ENCODE measurements at regions not wholly inside any gene's neighbourhood (a gene's known extent, or its start where the extent isn't known, plus 50 kb on each side); places are given as distances from the start of the nearest gene placed in this dataset.

DNA sequence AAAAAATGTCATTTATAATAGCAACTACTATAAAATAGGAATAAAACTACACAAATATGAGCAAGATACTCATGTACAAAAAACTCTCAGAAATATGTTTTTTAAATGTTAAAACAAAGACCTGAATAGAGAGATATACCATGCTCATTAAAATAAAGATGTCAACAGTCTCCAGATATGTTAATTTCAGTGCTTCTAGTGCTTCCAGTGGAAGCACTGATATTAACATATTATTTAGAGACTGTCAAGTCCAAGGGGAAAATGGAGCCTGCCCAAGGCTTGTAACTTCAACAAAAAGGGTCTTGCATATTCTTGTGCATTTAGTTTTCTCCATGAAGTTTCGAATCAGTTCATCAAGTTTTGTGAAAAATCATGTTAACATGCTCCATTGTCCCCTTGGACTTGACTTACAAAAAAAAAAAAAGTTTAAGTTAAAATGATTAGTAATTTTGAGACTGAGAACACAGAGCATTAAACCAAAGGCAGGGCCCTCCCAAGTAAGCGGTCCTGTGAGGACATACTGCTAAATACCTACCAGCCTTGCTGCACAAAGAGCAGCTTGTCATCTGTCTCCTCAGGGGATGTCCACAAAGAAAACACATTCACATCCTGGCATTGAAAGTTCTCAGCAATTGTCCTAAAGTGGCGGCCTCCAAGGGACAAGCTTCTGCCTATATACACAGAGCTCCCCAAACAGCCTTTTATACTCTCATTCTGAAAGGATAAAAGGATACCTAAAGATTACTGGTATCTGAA is 501.9 kb upstream of the CHAC2 start:
- TF ChIP-seq, protein P1, sequence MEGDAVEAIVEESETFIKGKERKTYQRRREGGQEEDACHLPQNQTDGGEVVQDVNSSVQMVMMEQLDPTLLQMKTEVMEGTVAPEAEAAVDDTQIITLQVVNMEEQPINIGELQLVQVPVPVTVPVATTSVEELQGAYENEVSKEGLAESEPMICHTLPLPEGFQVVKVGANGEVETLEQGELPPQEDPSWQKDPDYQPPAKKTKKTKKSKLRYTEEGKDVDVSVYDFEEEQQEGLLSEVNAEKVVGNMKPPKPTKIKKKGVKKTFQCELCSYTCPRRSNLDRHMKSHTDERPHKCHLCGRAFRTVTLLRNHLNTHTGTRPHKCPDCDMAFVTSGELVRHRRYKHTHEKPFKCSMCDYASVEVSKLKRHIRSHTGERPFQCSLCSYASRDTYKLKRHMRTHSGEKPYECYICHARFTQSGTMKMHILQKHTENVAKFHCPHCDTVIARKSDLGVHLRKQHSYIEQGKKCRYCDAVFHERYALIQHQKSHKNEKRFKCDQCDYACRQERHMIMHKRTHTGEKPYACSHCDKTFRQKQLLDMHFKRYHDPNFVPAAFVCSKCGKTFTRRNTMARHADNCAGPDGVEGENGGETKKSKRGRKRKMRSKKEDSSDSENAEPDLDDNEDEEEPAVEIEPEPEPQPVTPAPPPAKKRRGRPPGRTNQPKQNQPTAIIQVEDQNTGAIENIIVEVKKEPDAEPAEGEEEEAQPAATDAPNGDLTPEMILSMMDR (IDR thresholded peaks at IDR 0.05) = no peak
- Histone ChIP-seq H3K4me1 (ENCODE audit: control insufficient read depth in 1 of 2, low read depth in 2 of 2) (no peaks in the 10 kb centered on the region), H3K4me3 (no peak overlapping the region), H3K36me3 (no peaks in the 10 kb centered on the region), H3K27me3 (replicated peaks; ENCODE audit: insufficient read depth) (no peaks in the 10 kb centered on the region), H3K27ac (no peak overlapping the region), H3K9me3 (no peaks in the 10 kb centered on the region)
- ATAC-seq (ENCODE audit: insufficient number of reproducible peaks, low FRiP score, low read depth) (no peak), DNase-seq (ENCODE audit: low spot score) (no peak)

DNA sequence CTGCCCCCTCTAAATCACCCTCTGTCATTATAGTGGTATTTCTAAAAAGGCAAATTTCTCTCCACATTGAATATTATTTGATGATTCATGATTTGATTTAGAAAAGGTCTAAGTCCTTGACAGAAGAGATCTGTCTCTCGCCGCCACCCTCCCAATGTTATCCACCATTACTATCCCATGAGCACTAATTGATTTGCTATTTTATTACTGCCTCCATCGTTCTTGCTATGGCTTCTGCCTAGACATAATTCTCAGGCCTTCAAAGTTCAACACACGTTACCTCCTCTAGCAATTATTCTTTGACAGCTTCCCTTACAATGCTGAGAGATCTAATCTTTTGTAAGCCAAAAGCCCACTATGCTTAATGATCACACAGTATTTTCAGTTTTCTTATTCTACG is 507.0 kb upstream of the CHAC2 start:
- no peak overlapping the region for H3K27ac ChIP-seq
- ATAC-seq (ENCODE audit: insufficient number of reproducible peaks, low FRiP score, low read depth) = no peak
- no peak for DNase-seq (ENCODE audit: low spot score)
- H3K9me3 ChIP-seq = no peaks in the 10 kb centered on the region
- H3K4me3 ChIP-seq = no peak overlapping the region
- H3K36me3 ChIP-seq = no peaks in the 10 kb centered on the region
- TF ChIP-seq, protein P1 (IDR thresholded peaks at IDR 0.05) = no peak
- H3K27me3 ChIP-seq (replicated peaks; ENCODE audit: insufficient read depth) = no peaks in the 10 kb centered on the region
- no peaks in the 10 kb centered on the region for H3K4me1 ChIP-seq (ENCODE audit: control insufficient read depth in 1 of 2, low read depth in 2 of 2)

DNA sequence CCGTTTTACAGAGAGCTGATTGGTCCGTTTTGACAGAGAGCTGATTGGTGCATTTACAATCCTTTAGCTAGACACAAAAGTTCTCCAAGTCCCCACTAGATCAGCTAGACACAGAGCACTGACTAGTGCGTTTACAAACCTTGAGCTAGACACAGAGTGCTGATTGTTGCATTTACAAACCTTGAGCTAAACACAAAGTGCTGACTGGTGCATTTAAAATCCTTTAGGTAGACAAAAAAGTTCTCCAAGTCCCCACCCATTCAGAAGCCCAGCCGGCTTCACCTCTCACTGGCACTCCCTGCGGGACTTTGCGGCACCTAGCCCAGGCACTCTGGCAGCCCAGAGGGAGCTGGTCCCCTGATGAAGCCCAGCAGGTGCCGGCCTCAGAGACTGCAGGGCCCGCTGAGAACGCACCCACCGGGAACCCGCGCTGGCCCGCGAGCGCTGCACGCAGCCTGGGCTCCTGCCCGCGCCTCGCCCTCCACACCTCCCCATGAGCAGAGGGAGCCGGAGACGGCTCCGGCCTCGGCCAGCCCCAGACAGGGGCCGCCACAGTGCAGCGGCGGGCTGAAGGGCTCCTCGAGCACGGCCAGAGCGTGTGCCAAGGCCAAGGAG is 508.1 kb upstream of the CHAC2 start:
- H3K4me1 ChIP-seq (ENCODE audit: control insufficient read depth in 1 of 2, low read depth in 2 of 2) = no peaks in the 10 kb centered on the region
- DNase-seq (ENCODE audit: low spot score) (no peak), ATAC-seq (ENCODE audit: insufficient number of reproducible peaks, low FRiP score, low read depth) (no peak)
- no peaks in the 10 kb centered on the region for H3K9me3 ChIP-seq
- H3K36me3 ChIP-seq = no peaks in the 10 kb centered on the region
- H3K27me3 ChIP-seq (replicated peaks; ENCODE audit: insufficient read depth) = no peaks in the 10 kb centered on the region
- no peak overlapping the region for H3K27ac ChIP-seq
- H3K4me3 ChIP-seq = no peak overlapping the region
- TF ChIP-seq, protein P1 (IDR thresholded peaks at IDR 0.05) = no peak

DNA sequence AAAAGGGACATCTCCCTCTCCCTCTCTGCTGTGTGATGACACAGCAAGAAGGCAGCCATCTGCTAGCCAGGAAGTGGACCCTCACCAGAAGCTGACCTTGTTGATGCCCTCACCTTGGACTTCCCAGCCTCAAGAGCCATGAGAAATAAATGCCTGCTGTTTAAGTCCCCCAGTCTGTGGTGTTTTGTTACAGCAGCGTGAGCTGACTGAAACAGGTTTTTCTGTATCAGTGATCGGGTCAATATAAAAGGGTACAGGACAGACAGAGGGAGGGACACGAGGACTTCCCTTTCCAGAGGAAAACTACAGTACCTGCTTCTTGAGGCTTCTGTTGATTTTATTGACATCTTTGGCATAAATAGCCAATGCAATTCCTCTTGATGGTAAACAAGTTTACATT is 510.3 kb upstream of the CHAC2 start:
- Histone ChIP-seq H3K36me3 (no peaks in the 10 kb centered on the region), H3K27me3 (replicated peaks; ENCODE audit: insufficient read depth) (no peaks in the 10 kb centered on the region), H3K9me3 (no peaks in the 10 kb centered on the region), H3K27ac (no peak overlapping the region), H3K4me1 (ENCODE audit: control insufficient read depth in 1 of 2, low read depth in 2 of 2) (no peaks in the 10 kb centered on the region), H3K4me3 (no peak overlapping the region)
- ATAC-seq (ENCODE audit: insufficient number of reproducible peaks, low FRiP score, low read depth) (no peak), DNase-seq (ENCODE audit: low spot score) (no peak)
- TF ChIP-seq, protein P1 (IDR thresholded peaks at IDR 0.05) = no peak

DNA sequence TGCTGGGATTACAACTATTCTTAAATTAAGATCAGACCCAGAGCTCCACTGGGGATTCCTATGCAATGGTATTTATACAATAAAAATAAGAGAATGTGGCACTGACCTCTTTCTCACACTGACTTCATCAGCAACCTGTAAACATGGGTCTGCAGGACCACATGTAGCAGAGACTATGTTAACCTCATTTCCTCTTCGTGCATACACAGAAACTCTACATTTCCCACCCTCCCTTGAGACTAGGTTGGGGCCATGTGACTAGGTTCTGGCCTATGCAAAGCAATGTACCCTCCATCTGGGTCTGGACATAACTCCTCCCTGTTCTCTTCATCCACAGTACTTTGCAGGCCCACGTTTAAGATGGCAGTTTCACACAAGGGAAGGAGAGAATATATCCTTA is 514.4 kb upstream of the CHAC2 start:
- Histone ChIP-seq H3K9me3 (no peaks in the 10 kb centered on the region), H3K36me3 (no peaks in the 10 kb centered on the region), H3K4me3 (no peak overlapping the region), H3K27me3 (replicated peaks; ENCODE audit: insufficient read depth) (no peaks in the 10 kb centered on the region), H3K27ac (no peak overlapping the region), H3K4me1 (ENCODE audit: control insufficient read depth in 1 of 2, low read depth in 2 of 2) (peaks cover 0 to 4% of the 10 kb centered on the region in 2 donors)
- DNase-seq (ENCODE audit: low spot score) = no peak
- TF ChIP-seq, protein P1 (IDR thresholded peaks at IDR 0.05) = no peak
- no peak for ATAC-seq (ENCODE audit: insufficient number of reproducible peaks, low FRiP score, low read depth)

Measured in thoracic aorta (tissue), 2 donors.